Loucy (cell line): ENCODE measurements at regions not wholly inside any gene's neighbourhood (a gene's known extent, or its start where the extent isn't known, plus 50 kb on each side); places are given as distances from the start of the nearest gene placed in this dataset.

ENCODE experiments used
- H2AFZ ChIP-seq: fragments of 200-600 bp; sonication (generic); 2 replicates; pipeline ENCODE4 v1.6.0; 2016; ENCODE audit warnings: antibody characterized with exemption, mild to moderate bottlenecking, low read length, moderate library complexity
- H3F3A ChIP-seq: fragments of 200-600 bp; 2 replicates; pipeline ENCODE4 v1.6.0; 2016; ENCODE audit warnings: antibody characterized with exemption, low read depth, mild to moderate bottlenecking
- H3K27me3 ChIP-seq: fragments of 200-600 bp; sonication (generic); 2 replicates; pipeline ENCODE4 v1.6.1; 2014; ENCODE audit warnings: low read length, mild to moderate bottlenecking; ENCODE audit not compliant: insufficient read depth, poor library complexity, severe bottlenecking
- H3K36me3 ChIP-seq: fragments of 200-600 bp; sonication (generic); 2 replicates; pipeline ENCODE4 v1.6.1; 2016; ENCODE audit warnings: low read length; ENCODE audit not compliant: insufficient read depth
- H3K4me1 ChIP-seq: fragments of 200-600 bp; sonication (generic); 2 replicates; pipeline ENCODE4 v1.5.1; 2014; ENCODE audit warnings: low read length, mild to moderate bottlenecking; ENCODE audit not compliant: insufficient read depth, poor library complexity, severe bottlenecking
- H3K4me2 ChIP-seq: fragments of 200-600 bp; sonication (generic); 2 replicates; pipeline ENCODE4 v1.6.0; 2014; ENCODE audit warnings: antibody characterized with exemption, low read length, low read depth, mild to moderate bottlenecking; ENCODE audit not compliant: poor library complexity, severe bottlenecking
- H3K4me3 ChIP-seq: fragments of 200-600 bp; sonication (generic); 2 replicates; pipeline ENCODE4 v1.5.1; 2014; ENCODE audit warnings: low read length, mild to moderate bottlenecking, mixed read lengths; ENCODE audit not compliant: poor library complexity, severe bottlenecking
- H3K79me2 ChIP-seq: fragments of 200-600 bp; sonication (generic); 2 replicates; pipeline ENCODE4 v1.6.1; 2014; ENCODE audit warnings: low read length; ENCODE audit not compliant: insufficient read depth
- H3K9ac ChIP-seq: fragments of 200-600 bp; sonication (generic); 2 replicates; pipeline ENCODE4 v1.6.0; 2014; ENCODE audit warnings: mild to moderate bottlenecking, low read depth, low read length, moderate library complexity; ENCODE audit not compliant: poor library complexity, severe bottlenecking
- H3K9me2 ChIP-seq: fragments of 200-600 bp; sonication (generic); replicated peaks from 2 replicates; pipeline ENCODE4 v1.6.1; 2016; ENCODE audit warnings: low read depth, low read length, mixed read lengths
- H3K9me3 ChIP-seq: fragments of 200-600 bp; sonication (generic); 2 replicates; pipeline ENCODE4 v1.6.1; 2014; ENCODE audit warnings: mild to moderate bottlenecking, antibody characterized with exemption, low read length, low read depth; ENCODE audit not compliant: insufficient read depth
- H4K20me1 ChIP-seq: fragments of 200-600 bp; sonication (generic); 2 replicates; pipeline ENCODE4 v1.6.0; 2014; ENCODE audit warnings: antibody characterized with exemption, low read length, mild to moderate bottlenecking; ENCODE audit not compliant: insufficient read depth, poor library complexity, severe bottlenecking
- EZH2phosphoT487 ChIP-seq: fragments of 200-600 bp; IDR thresholded peaks from 2 replicates; pipeline ENCODE4 v1.6.1; 2018; ENCODE audit warnings: antibody characterized with exemption, mild to moderate bottlenecking, moderate library complexity, borderline replicate concordance
- TF ChIP-seq, protein P1 (sequence below): fragments of 200-600 bp; sonication (generic); conservative IDR thresholded peaks from 2 replicates; pipeline ENCODE4 v1.5.1; 2014; ENCODE audit warnings: mild to moderate bottlenecking, antibody characterized with exemption, low read length

DNA sequence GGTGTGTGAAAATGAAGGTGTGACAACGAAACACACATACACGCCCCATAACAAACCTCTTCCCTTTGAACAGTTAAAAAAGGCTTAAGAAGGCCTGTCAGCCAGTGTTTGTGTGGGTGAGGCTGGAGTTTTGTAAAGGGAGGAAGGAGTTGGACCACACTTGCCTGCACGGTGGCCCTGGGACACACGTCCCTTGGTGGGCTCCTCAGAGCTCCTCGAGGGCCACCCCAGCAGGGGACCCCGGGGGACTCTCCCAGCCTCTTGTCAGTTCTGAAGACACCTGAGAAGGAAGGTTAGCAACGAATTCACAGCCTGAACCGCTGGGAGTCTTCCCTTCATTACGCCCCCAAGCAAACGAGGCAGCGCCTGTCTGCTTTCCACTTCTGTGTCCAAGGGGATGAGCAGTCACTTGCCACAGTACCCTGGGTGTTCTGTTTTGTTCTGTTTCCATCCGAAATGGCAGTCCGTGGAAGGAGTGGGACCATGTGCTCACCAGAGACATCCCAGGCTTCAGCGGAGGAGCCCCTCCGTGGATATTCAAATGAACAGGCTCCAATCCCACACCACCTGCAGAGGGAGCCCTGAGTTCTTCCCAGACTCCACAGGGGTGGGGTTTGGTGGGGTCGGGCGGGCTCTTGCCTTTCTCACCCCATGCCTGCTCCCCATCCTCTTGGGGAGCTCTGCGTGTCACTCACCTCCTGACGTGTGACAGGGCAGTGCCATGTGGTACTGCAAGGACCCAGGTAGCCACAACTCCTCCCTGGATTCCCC is 68.6 kb downstream of the NRN1 start:
- no peak for TF ChIP-seq EZH2phosphoT487
- TF ChIP-seq, protein P1, sequence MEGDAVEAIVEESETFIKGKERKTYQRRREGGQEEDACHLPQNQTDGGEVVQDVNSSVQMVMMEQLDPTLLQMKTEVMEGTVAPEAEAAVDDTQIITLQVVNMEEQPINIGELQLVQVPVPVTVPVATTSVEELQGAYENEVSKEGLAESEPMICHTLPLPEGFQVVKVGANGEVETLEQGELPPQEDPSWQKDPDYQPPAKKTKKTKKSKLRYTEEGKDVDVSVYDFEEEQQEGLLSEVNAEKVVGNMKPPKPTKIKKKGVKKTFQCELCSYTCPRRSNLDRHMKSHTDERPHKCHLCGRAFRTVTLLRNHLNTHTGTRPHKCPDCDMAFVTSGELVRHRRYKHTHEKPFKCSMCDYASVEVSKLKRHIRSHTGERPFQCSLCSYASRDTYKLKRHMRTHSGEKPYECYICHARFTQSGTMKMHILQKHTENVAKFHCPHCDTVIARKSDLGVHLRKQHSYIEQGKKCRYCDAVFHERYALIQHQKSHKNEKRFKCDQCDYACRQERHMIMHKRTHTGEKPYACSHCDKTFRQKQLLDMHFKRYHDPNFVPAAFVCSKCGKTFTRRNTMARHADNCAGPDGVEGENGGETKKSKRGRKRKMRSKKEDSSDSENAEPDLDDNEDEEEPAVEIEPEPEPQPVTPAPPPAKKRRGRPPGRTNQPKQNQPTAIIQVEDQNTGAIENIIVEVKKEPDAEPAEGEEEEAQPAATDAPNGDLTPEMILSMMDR, result no peak
- no peaks in the 10 kb centered on the region for H3K4me1 ChIP-seq
- no peaks in the 10 kb centered on the region for H3K9me3 ChIP-seq

DNA sequence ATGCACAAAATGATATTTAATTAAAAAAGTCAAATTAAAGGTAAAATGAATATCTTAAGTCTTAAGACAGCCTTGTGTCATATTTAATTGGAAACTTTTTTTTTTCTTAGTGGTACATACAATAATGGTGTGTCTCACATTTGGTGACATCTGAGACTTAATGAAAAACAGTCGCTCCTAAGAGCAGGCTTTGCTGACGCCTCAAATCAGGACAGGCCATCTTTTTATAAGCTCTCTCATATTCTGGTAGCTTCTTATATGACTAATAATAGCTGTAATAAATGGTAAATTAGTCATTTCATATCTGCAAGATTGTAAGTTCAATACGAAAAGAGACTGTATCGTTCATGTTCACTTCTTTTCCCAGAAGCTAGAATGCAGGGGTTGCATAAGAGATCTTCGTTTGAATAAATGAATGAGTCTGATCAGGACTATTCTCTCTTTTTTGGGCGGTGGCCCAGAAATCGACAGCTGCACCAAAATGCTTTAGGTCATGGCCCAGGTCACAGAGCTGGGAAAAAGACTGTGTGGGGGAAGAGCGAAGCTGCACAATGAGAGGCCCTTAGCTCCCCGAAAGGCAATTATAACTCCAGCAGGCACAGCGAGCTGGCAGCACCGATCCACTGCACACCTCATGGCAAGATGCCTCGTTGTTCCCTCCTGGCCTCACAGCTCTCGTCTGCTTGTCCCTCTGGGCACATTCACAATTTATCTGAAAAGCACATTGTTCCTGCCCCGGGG is 69.4 kb downstream of the NRN1 start:
- TF ChIP-seq, protein P1, result no peak
- no peak for TF ChIP-seq EZH2phosphoT487

More for the DNA sequence above, 68.6 kb downstream of the NRN1 start:
- Histone ChIP-seq H3K79me2 (no peaks in the 10 kb centered on the region), H3K9ac (no peak overlapping the region), H3K4me2 (no peak overlapping the region), H3K27me3 (no peaks in the 10 kb centered on the region), H3K4me3 (no peak overlapping the region), H3F3A (no peaks in the 10 kb centered on the region), H3K9me2 (no peaks in the 10 kb centered on the region), H4K20me1 (no peaks in the 10 kb centered on the region), H3K36me3 (no peaks in the 10 kb centered on the region), H2AFZ (no peak overlapping the region)

DNA sequence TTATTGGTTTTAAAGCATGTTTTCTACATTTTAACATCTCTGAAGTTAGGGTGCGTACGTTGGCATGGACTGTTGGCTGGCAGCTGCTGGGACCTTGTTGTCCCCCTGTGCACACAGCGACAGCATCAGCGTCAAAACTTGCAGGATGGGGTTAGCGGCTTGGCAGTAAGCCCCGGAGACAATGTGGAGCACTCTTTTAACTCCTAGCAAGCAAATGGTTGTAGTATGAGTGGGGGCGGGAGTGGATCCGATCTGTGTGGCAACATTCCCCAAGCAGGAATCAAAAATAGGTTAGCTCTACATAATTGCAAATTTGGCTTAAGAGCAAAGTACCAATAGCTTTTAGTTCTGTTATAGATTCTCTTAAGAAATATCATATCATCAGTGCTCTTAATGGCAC is 70.1 kb downstream of the NRN1 start:
- H3K4me3 ChIP-seq, result no peak overlapping the region
- H3K9ac ChIP-seq, result no peak overlapping the region
- H3K9me2 ChIP-seq, result no peaks in the 10 kb centered on the region
- no peak overlapping the region for H2AFZ ChIP-seq
- H3K36me3 ChIP-seq, result no peaks in the 10 kb centered on the region
- H3K4me1 ChIP-seq, result no peaks in the 10 kb centered on the region
- no peaks in the 10 kb centered on the region for H3K9me3 ChIP-seq
- H3K4me2 ChIP-seq, result no peak overlapping the region
- H4K20me1 ChIP-seq, result no peaks in the 10 kb centered on the region
- no peaks in the 10 kb centered on the region for H3F3A ChIP-seq
- TF ChIP-seq EZH2phosphoT487, result no peak
- TF ChIP-seq, protein P1, result no peak
- H3K27me3 ChIP-seq, result no peaks in the 10 kb centered on the region
- no peaks in the 10 kb centered on the region for H3K79me2 ChIP-seq

More for the DNA sequence above, 69.4 kb downstream of the NRN1 start:
- no peaks in the 10 kb centered on the region for H3K9me3 ChIP-seq
- H4K20me1 ChIP-seq, result no peaks in the 10 kb centered on the region
- H3K4me2 ChIP-seq, result no peak overlapping the region
- no peak overlapping the region for H3K4me3 ChIP-seq
- H3K79me2 ChIP-seq, result no peaks in the 10 kb centered on the region
- H2AFZ ChIP-seq, result no peak overlapping the region
- H3K36me3 ChIP-seq, result no peaks in the 10 kb centered on the region
- no peaks in the 10 kb centered on the region for H3K9me2 ChIP-seq
- no peak overlapping the region for H3K9ac ChIP-seq
- H3K27me3 ChIP-seq, result no peaks in the 10 kb centered on the region
- H3F3A ChIP-seq, result no peaks in the 10 kb centered on the region
- no peaks in the 10 kb centered on the region for H3K4me1 ChIP-seq
